K562 (cell line): ENCODE measurements at regions not wholly inside any gene's neighbourhood (a gene's known extent, or its start where the extent isn't known, plus 50 kb on each side); places are given as distances from the start of the nearest gene placed in this dataset.

Experiments used
- ATAC-seq: fragments of 200-7000 bp; cut with Tn5 transposase; 3 replicates; pipeline ENCODE4 v1.9.1; 2020; ENCODE audit warnings: moderate library complexity
- BruUV-seq: library from RNA; stranded (reverse); fragments of 400-500 nt; replicated peaks from 2 replicates; lab custom pipeline; 2021; lab: Mats Ljungman, UMichigan
- CTCF ChIA-PET: fragments of 300-600 bp; formaldehyde crosslinking; extraction: SDS; loops from one replicate; lab custom pipeline; 2021; ENCODE audit warnings: low intra/inter-chr PET ratio; lab: Yijun Ruan, JAX
- POLR2A ChIA-PET: fragments of 300-600, 350-650 bp; sonication (Branson Sonifier 250); formaldehyde crosslinking; extraction: SDS; loops from one replicate; lab custom pipeline; 2021; ENCODE audit warnings: antibody characterized with exemption, inconsistent platforms; lab: Yijun Ruan, JAX
- DNase-seq, 4 experiments: peaks; one replicate each; pipeline versions ENCODE4 v3.0.0 to v3.0.0-alpha.2; 2011 to 2018; ENCODE audit warnings: low spot score in 3 of 4, mixed read lengths in 3 of 4; ENCODE audit errors: extremely low read depth in 1 of 4
- FAIRE-seq: peaks from 2 replicates; lab custom pipeline; 2011; peaks lifted over from hg19 to GRCh38; lab: Jason Lieb, UNC
- H2AFZ ChIP-seq: 2 replicates; pipeline ENCODE4 v1.6.0; 2011; ENCODE audit warnings: low read depth, low read length, control low read depth, inconsistent platforms
- H3K27ac ChIP-seq: fragments of 200-600 bp; 3 replicates; pipeline ENCODE4 v1.8.0; 2011; ENCODE audit warnings: low read depth, mild to moderate bottlenecking, control low read depth, inconsistent platforms, low read length, moderate library complexity, mixed read lengths; ENCODE audit errors: extremely low read depth
- H3K27me3 ChIP-seq, 2 experiments: fragments of 300-600 bp in 1 of 2; 2 replicates in 1 of 2; 3 replicates in 1 of 2; pipeline versions ENCODE4 v1.6.0 to v1.8.0; 2011; ENCODE audit warnings: inconsistent platforms in 2 of 2, low read length in 2 of 2, mild to moderate bottlenecking in 1 of 2, mixed read lengths in 1 of 2, moderate library complexity in 1 of 2; ENCODE audit not compliant: control insufficient read depth in 2 of 2, insufficient read depth in 2 of 2
- H3K36me3 ChIP-seq: fragments of 300-600 bp; 3 replicates; pipeline ENCODE4 v1.8.0; 2011; ENCODE audit warnings: mild to moderate bottlenecking, low read length, inconsistent platforms; ENCODE audit not compliant: control insufficient read depth, insufficient read depth
- H3K4me1 ChIP-seq, 2 experiments: fragments of 200-600 bp in 1 of 2; replicated peaks in 1 of 2; 2 replicates in 1 of 2; 3 replicates in 1 of 2; pipeline versions ENCODE4 v1.5.1 to v1.8.0; 2011; ENCODE audit warnings: inconsistent platforms in 2 of 2, low read length in 2 of 2, mild to moderate bottlenecking in 1 of 2, mixed read lengths in 1 of 2, moderate library complexity in 1 of 2; ENCODE audit not compliant: control insufficient read depth in 2 of 2, insufficient read depth in 2 of 2
- H3K4me2 ChIP-seq: 2 replicates; pipeline ENCODE4 v1.6.1; 2011; ENCODE audit warnings: low read length, control low read depth, inconsistent platforms, mixed read lengths; ENCODE audit not compliant: insufficient read depth
- H3K4me3 ChIP-seq: fragments of 200-600 bp; sonication (generic), shearing (Covaris generic); 2 replicates; pipeline ENCODE4 v1.5.1; 2016; ENCODE audit warnings: control low read depth, inconsistent platforms
- H3K79me2 ChIP-seq: fragments of 200-600 bp; 3 replicates; pipeline ENCODE4 v1.8.0; 2011; ENCODE audit warnings: low read length, inconsistent platforms; ENCODE audit not compliant: control insufficient read depth, insufficient read depth
- H3K9ac ChIP-seq, 2 experiments: 2 replicates each; pipeline versions ENCODE4 v1.6.0 to v1.6.1; 2011; ENCODE audit warnings: low read depth in 2 of 2, low read length in 2 of 2, control low read depth in 1 of 2, inconsistent platforms in 1 of 2, mild to moderate bottlenecking in 1 of 2, mixed read lengths in 1 of 2; ENCODE audit not compliant: insufficient read depth in 1 of 2
- H3K9me1 ChIP-seq: one replicate; pipeline ENCODE4 v1.6.0; 2011; ENCODE audit warnings: inconsistent platforms, mild to moderate bottlenecking, low read length, moderate library complexity; ENCODE audit not compliant: control insufficient read depth, insufficient read depth
- H3K9me3 ChIP-seq: replicated peaks from 2 replicates; pipeline ENCODE4 v1.5.1; 2011; ENCODE audit warnings: low read depth, low read length, inconsistent platforms; ENCODE audit not compliant: control insufficient read depth, insufficient read depth
- H4K20me1 ChIP-seq: replicated peaks from 2 replicates; pipeline ENCODE4 v1.6.1; 2011; ENCODE audit warnings: low read length, inconsistent platforms, mixed read lengths; ENCODE audit not compliant: control insufficient read depth, insufficient read depth
- JUN ChIP-seq, 2 experiments: sonication (generic) in 1 of 2; formaldehyde crosslinking in 1 of 2; IDR thresholded peaks; 2 replicates each; pipeline versions ENCODE4 v1.6.1 to v1.8.0; 2012 to 2022; ENCODE audit warnings: borderline replicate concordance in 2 of 2, mild to moderate bottlenecking in 2 of 2, improper control_type of control experiment in 1 of 2, low read depth in 1 of 2, low read length in 1 of 2, missing genetic modification reagents in 1 of 2
- JUND ChIP-seq, 2 experiments: IDR thresholded peaks; 2 replicates in 1 of 2; 3 replicates in 1 of 2; pipeline ENCODE4 v1.6.1; 2011; ENCODE audit warnings: borderline replicate concordance in 2 of 2, low read depth in 2 of 2, low read length in 2 of 2, improper control_type of control experiment in 1 of 2, missing biosample characterization in 1 of 2, missing genetic modification characterization in 1 of 2, missing genetic modification reagents in 1 of 2
- MYNN ChIP-seq, 2 experiments: sonication (generic); formaldehyde crosslinking in 1 of 2; IDR thresholded peaks; 2 replicates each; pipeline versions ENCODE4 v1.5.0 to v1.6.1; 2016 to 2020; ENCODE audit warnings: antibody characterized with exemption in 1 of 2, missing genetic modification reagents in 1 of 2
- NR2C2 ChIP-seq, 2 experiments: fragments of 200-800 bp in 1 of 2; sonication (Bioruptor generic) in 1 of 2; sonication (generic) in 1 of 2; formaldehyde crosslinking in 1 of 2; IDR thresholded peaks; 2 replicates each; pipeline versions ENCODE4 v1.6.1 to v1.8.0; 2016 to 2022; ENCODE audit warnings: mild to moderate bottlenecking in 1 of 2, missing compliant biosample characterization in 1 of 2, missing genetic modification characterization in 1 of 2, missing genetic modification reagents in 1 of 2
- PML ChIP-seq: IDR thresholded peaks from 2 replicates; pipeline ENCODE4 v1.6.1; 2012; ENCODE audit warnings: low read length, inconsistent platforms
- PPARD ChIP-seq: fragments of 250-450 bp; sonication (Bioruptor Pico); IDR thresholded peaks from 2 replicates; pipeline ENCODE4 v1.8.0; 2022; ENCODE audit warnings: inconsistent platforms, mild to moderate bottlenecking, moderate library complexity
- SP2 ChIP-seq: IDR thresholded peaks from 2 replicates; pipeline ENCODE4 v1.6.1; 2011; ENCODE audit warnings: mild to moderate bottlenecking, low read depth, low read length, moderate library complexity; ENCODE audit not compliant: poor library complexity, severe bottlenecking; ENCODE audit errors: extremely low read depth
- STAT5A ChIP-seq: IDR thresholded peaks from 2 replicates; pipeline ENCODE4 v1.6.1; 2012; ENCODE audit warnings: low read length, inconsistent platforms, borderline replicate concordance
- TOE1 ChIP-seq, 2 experiments: fragments of 450-650 bp in 1 of 2; sonication (generic) in 1 of 2; formaldehyde crosslinking in 1 of 2; IDR thresholded peaks; 2 replicates each; pipeline versions ENCODE4 v1.7.1 to v1.8.0; 2016 to 2022; ENCODE audit warnings: borderline replicate concordance in 2 of 2, mild to moderate bottlenecking in 2 of 2, antibody characterized with exemption in 1 of 2, inconsistent platforms in 1 of 2, low read depth in 1 of 2, missing genetic modification reagents in 1 of 2, moderate library complexity in 1 of 2
- U2AF2 ChIP-seq: fragments of 200-400 bp; formaldehyde crosslinking; optimal IDR thresholded peaks from 2 replicates; pipeline ENCODE3; 2017; ENCODE audit warnings: low read depth, mild to moderate bottlenecking, low read length
- XRCC3 ChIP-seq: fragments of 450-650 bp; IDR thresholded peaks from 2 replicates; pipeline ENCODE4 v1.6.1; 2017; ENCODE audit warnings: mild to moderate bottlenecking, moderate library complexity
- ZNF431 ChIP-seq: sonication (generic); formaldehyde crosslinking; IDR thresholded peaks from 2 replicates; pipeline ENCODE4 v1.8.0; 2022; ENCODE audit warnings: mild to moderate bottlenecking, missing genetic modification reagents
- WGBS: fragments of 100-300 bp; shearing (Covaris generic); methylation state at CpG from one replicate; pipeline ENCODE4 v1.1.6; 2016; ENCODE audit warnings: low coverage, mixed read lengths; ENCODE audit not compliant: insufficient coverage; ENCODE audit errors: missing lambda C conversion rate; 5-methylcytosine and 5-hydroxymethylcytosine counted together
- in situ Hi-C: fragments of 300-500 bp; cut with MboI; formaldehyde crosslinking; loops from 4 replicates; pipeline ENCODE4 v1.15.0; 2018; ENCODE audit warnings: inconsistent platforms, mixed read lengths
- intact Hi-C: fragments of 100-400 bp; cut with micrococcal nuclease; formaldehyde crosslinking; loops from 2 replicates; pipeline ENCODE4 v1.14.2; 2022
- TF ChIP-seq, protein P1 (sequence below): fragments of 150-350 bp; IDR thresholded peaks from 2 replicates; pipeline ENCODE4 v1.6.1; 2014; ENCODE audit warnings: low read depth, mild to moderate bottlenecking, low read length, borderline replicate concordance
- TF ChIP-seq, protein P2 (sequence below), 2 experiments: fragments of 450-650 bp in 1 of 2; sonication (generic) in 1 of 2; formaldehyde crosslinking in 1 of 2; IDR thresholded peaks in 1 of 2; conservative IDR thresholded peaks in 1 of 2; 2 replicates each; pipeline versions ENCODE4 v1.6.1 to v1.8.1; 2016 to 2023; ENCODE audit warnings: mild to moderate bottlenecking in 2 of 2, moderate library complexity in 2 of 2, inconsistent platforms in 1 of 2, missing genetic modification reagents in 1 of 2

- TF ChIP-seq ZNF431 (CRISPR knock-in tag) (no peak), STAT5A (no peak), SP2 (no peak), XRCC3 (no peak), U2AF2 (no peak), TOE1 (IDR thresholded peaks at IDR 0.05; ENCODE audit: borderline replicate concordance) (no peak), TOE1 (CRISPR knock-in tag; IDR thresholded peaks at IDR 0.05; ENCODE audit: borderline replicate concordance, low read depth) (no peak)
Measured at GRCh38 chr10:2986391-2986801, 81.0 kb upstream of the PFKP start (continued).

- Histone ChIP-seq H3K9me3 (no peaks in the 10 kb centered on the region; the same call in 1 of the 2 replicates), H2AFZ (0 out of 2 replicates have a peak overlapping the region, but pooled peaks have one; percentile 5), H3K27me3 (peaks cover 5 to 54% of the 10 kb centered on the region in 2 experiments; a peak in 4 of 5 replicates), H3K9ac (no peak overlapping the region), H3K9me1 (no peaks in the 10 kb centered on the region), H3K36me3 (no peaks in the 10 kb centered on the region), H3K4me1 (peaks cover 7 to 13% of the 10 kb centered on the region in 2 experiments; a peak in 3 of 5 replicates), H3K4me3 (no peak overlapping the region), H3K4me2 (peak overlapping the region; percentile 45), H4K20me1 (no peaks in the 10 kb centered on the region), H3K27ac (no peak overlapping the region), H3K79me2 (no peaks in the 10 kb centered on the region)
- intact Hi-C loops, result no loop called here
- WGBS, result 0% methylated on average over 11 of the region's 11 CpGs
- no TSS peak for BruUV-seq
- in situ Hi-C loops, result no loop called here
- ChIA-PET POLR2A (interaction anchor here (1.0 to 1.1 kb wide), 2 partner anchors 11 to 32 kb away, joined by 3 to 6 read pairs; no protein-coding TSS in a partner anchor), CTCF (no interaction called here)
- FAIRE-seq (peak; percentile 75), ATAC-seq (peak; percentile 68), DNase-seq (peak in 2 of 4 experiments; percentile 26 to 35)
- TF ChIP-seq, protein P1, sequence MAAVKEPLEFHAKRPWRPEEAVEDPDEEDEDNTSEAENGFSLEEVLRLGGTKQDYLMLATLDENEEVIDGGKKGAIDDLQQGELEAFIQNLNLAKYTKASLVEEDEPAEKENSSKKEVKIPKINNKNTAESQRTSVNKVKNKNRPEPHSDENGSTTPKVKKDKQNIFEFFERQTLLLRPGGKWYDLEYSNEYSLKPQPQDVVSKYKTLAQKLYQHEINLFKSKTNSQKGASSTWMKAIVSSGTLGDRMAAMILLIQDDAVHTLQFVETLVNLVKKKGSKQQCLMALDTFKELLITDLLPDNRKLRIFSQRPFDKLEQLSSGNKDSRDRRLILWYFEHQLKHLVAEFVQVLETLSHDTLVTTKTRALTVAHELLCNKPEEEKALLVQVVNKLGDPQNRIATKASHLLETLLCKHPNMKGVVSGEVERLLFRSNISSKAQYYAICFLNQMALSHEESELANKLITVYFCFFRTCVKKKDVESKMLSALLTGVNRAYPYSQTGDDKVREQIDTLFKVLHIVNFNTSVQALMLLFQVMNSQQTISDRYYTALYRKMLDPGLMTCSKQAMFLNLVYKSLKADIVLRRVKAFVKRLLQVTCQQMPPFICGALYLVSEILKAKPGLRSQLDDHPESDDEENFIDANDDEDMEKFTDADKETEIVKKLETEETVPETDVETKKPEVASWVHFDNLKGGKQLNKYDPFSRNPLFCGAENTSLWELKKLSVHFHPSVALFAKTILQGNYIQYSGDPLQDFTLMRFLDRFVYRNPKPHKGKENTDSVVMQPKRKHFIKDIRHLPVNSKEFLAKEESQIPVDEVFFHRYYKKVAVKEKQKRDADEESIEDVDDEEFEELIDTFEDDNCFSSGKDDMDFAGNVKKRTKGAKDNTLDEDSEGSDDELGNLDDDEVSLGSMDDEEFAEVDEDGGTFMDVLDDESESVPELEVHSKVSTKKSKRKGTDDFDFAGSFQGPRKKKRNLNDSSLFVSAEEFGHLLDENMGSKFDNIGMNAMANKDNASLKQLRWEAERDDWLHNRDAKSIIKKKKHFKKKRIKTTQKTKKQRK, result no peak
- no peak for TF ChIP-seq PPARD
- no peak for TF ChIP-seq NR2C2 (CRISPR knock-in tag; IDR thresholded peaks at IDR 0.05)
- TF ChIP-seq NR2C2 (tag; IDR thresholded peaks at IDR 0.05), result peak; percentile 88
- TF ChIP-seq JUND (IDR thresholded peaks at IDR 0.05; ENCODE audit: borderline replicate concordance, low read depth, low read length), result peak; percentile 81
- TF ChIP-seq JUND (tag; IDR thresholded peaks at IDR 0.05; ENCODE audit: borderline replicate concordance, low read depth, low read length), result peak; percentile 78; the same call in 1 of the 3 replicates
- no peak for TF ChIP-seq PML
- peak; percentile 64; the same call in 1 of the 2 replicates for TF ChIP-seq JUN (IDR thresholded peaks at IDR 0.05; ENCODE audit: borderline replicate concordance, low read depth, low read length)
- TF ChIP-seq JUN (CRISPR knock-in tag; IDR thresholded peaks at IDR 0.05; ENCODE audit: borderline replicate concordance), result no peak
- TF ChIP-seq, protein P2, sequence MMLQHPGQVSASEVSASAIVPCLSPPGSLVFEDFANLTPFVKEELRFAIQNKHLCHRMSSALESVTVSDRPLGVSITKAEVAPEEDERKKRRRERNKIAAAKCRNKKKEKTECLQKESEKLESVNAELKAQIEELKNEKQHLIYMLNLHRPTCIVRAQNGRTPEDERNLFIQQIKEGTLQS (IDR thresholded peaks at IDR 0.05), result peak; percentile 80
- TF ChIP-seq, protein P2 (CRISPR knock-in tag; conservative IDR thresholded peaks at IDR 0.05), result no peak
- TF ChIP-seq MYNN (IDR thresholded peaks at IDR 0.05), result peak; percentile 80; the same call in 1 of the 2 replicates
- no peak for TF ChIP-seq MYNN (CRISPR knock-in tag; IDR thresholded peaks at IDR 0.05)
Measured at GRCh38 chr10:2985729-2986232, 81.6 kb upstream of the PFKP start.
